GM21423 (cell line): ENCODE measurements at regions not wholly inside any gene's neighbourhood (a gene's known extent, or its start where the extent isn't known, plus 50 kb on each side); places are given as distances from the start of the nearest gene placed in this dataset.
"Not testable (repeated sequence)": the region's sequence is repeated elsewhere in the genome, so short reads cannot be mapped to it uniquely, and the experiment has no call there.

Source experiments
- ATAC-seq: cut with Tn5 transposase; IDR thresholded peaks from one replicate; pipeline ENCODE4 v1.9.1; 2021; ENCODE audit warnings: mild to moderate bottlenecking, moderate library complexity; ENCODE audit not compliant: unreplicated experiment

- ATAC-seq = no peak
These were observed 553.8 kb upstream of the FANCL start for GRCh38 chr2:58794916-58795315.

GRCh38 chr2:58794103-58794502, 553.0 kb upstream of the FANCL start:
- ATAC-seq = no peak

GRCh38 chr2:58788402-58788801, 547.3 kb upstream of the FANCL start:
- ATAC-seq = no peak

- ATAC-seq = no peak
These were observed 529.7 kb upstream of the FANCL start for GRCh38 chr2:58770846-58771245.

- ATAC-seq = no peak
These were observed 528.7 kb upstream of the FANCL start for GRCh38 chr2:58769864-58770234.

- no peak for ATAC-seq
These were observed 528.2 kb upstream of the FANCL start for GRCh38 chr2:58769111-58769863.

GRCh38 chr2:58768715-58769080, 527.6 kb upstream of the FANCL start:
- ATAC-seq = no peak

- no peak for ATAC-seq
These were observed 526.9 kb upstream of the FANCL start for GRCh38 chr2:58767828-58768714.

GRCh38 chr2:58764338-58765104, 523.4 kb upstream of the FANCL start:
- no peak for ATAC-seq

- ATAC-seq = peak; percentile 73
These were observed 521.2 kb upstream of the FANCL start for GRCh38 chr2:58762176-58762781.

- no peak for ATAC-seq
These were observed 516.8 kb upstream of the FANCL start for GRCh38 chr2:58757971-58758370.

GRCh38 chr2:58756336-58756735, 515.2 kb upstream of the FANCL start:
- no peak for ATAC-seq

- not testable (repeated sequence) for ATAC-seq
These were observed 511.4 kb upstream of the FANCL start for GRCh38 chr2:58752507-58752906.

GRCh38 chr2:58751676-58752075, 510.6 kb upstream of the FANCL start:
- not testable (repeated sequence) for ATAC-seq

- ATAC-seq = no peak
These were observed 507.9 kb upstream of the FANCL start for GRCh38 chr2:58749041-58749440.

GRCh38 chr2:58745334-58745733, 504.2 kb upstream of the FANCL start:
- ATAC-seq = not testable (repeated sequence)

GRCh38 chr2:58740426-58740825, 499.3 kb upstream of the FANCL start:
- no peak for ATAC-seq

GRCh38 chr2:58739033-58739432, 497.9 kb upstream of the FANCL start:
- ATAC-seq = no peak

GRCh38 chr2:58734365-58734764, 493.2 kb upstream of the FANCL start:
- no peak for ATAC-seq

GRCh38 chr2:58732999-58733398, 491.9 kb upstream of the FANCL start:
- ATAC-seq = no peak

- no peak for ATAC-seq
These were observed 490.4 kb upstream of the FANCL start for GRCh38 chr2:58731488-58731869.
